Heart left ventricle (tissue), 16 donors: ENCODE measurements at regions not wholly inside any gene's neighbourhood (a gene's known extent, or its start where the extent isn't known, plus 50 kb on each side); places are given as distances from the start of the nearest gene placed in this dataset.

ENCODE experiments used
- ATAC-seq, 4 donors: fragments of 200-7000 bp; cut with Tn5 transposase; one replicate each; pipeline ENCODE4 v1.9.1; 2020 to 2022; ENCODE audit warnings: moderate library complexity in 4 of 4, mild to moderate bottlenecking in 3 of 4, moderate number of reproducible peaks in 1 of 4
- DNase-seq, 5 donors: peaks; one replicate each; pipeline ENCODE4 v3.0.0-alpha.2; 2020
- H3K27ac ChIP-seq, 12 donors: fragments of 200-600 bp; sonication (generic) in 4 of 12; one replicate each; pipeline versions ENCODE4 v1.5.0 to v1.8.0; 2016 to 2022; ENCODE audit warnings: mild to moderate bottlenecking in 2 of 12
- H3K27me3 ChIP-seq, 9 donors: fragments of 200-600 bp; sonication (generic) in 2 of 9; one replicate each; pipeline versions ENCODE4 v1.5.1 to v1.8.0; 2016 to 2022; ENCODE audit warnings: mild to moderate bottlenecking in 3 of 9
- H3K36me3 ChIP-seq, 9 donors: fragments of 200-600 bp; sonication (generic) in 2 of 9; one replicate each; pipeline versions ENCODE4 v1.5.0 to v1.8.0; 2018 to 2022; ENCODE audit warnings: mild to moderate bottlenecking in 2 of 9
- H3K4me1 ChIP-seq, 12 donors: fragments of 200-600 bp; sonication (generic) in 4 of 12; one replicate each; pipeline versions ENCODE4 v1.5.0 to v1.8.0; 2016 to 2022; ENCODE audit warnings: mild to moderate bottlenecking in 3 of 12
- H3K4me3 ChIP-seq, 12 donors: fragments of 200-600 bp; sonication (generic) in 4 of 12; one replicate each; pipeline versions ENCODE4 v1.5.0 to v1.8.0; 2017 to 2022; ENCODE audit warnings: mild to moderate bottlenecking in 9 of 12, moderate library complexity in 4 of 12
- H3K9me3 ChIP-seq, 12 donors: fragments of 200-600 bp; sonication (generic) in 4 of 12; one replicate each; pipeline versions ENCODE4 v1.5.0 to v1.8.0; 2016 to 2022; ENCODE audit warnings: mild to moderate bottlenecking in 1 of 12
- POLR2A ChIP-seq, 2 donors: fragments of 450-650 bp; IDR thresholded peaks; one replicate each; pipeline ENCODE4 v1.6.1; 2017; ENCODE audit warnings: antibody characterized with exemption in 2 of 2, mild to moderate bottlenecking in 2 of 2, moderate library complexity in 2 of 2
- WGBS, 4 donors: extraction: QIAGEN DNeasy Blood & Tissue Kit in 2 of 4; methylation state at CpG; one replicate each; pipeline versions ENCODE4 v1.1.5 to v1.1.7; 2013 to 2018; 5-methylcytosine and 5-hydroxymethylcytosine counted together
- intact Hi-C, 10 donors: fragments of 100-400 bp; cut with DNase I; formaldehyde crosslinking; loops; one replicate each; pipeline versions ENCODE4 v1.11.1 to v1.14.2; 2022
- TF ChIP-seq, protein P1 (sequence below), 12 donors: fragments of 200-600 bp; sonication (generic) in 4 of 12; IDR thresholded peaks; one replicate each; pipeline versions ENCODE4 v1.5.0 to v1.8.0; 2018 to 2022; ENCODE audit warnings: antibody characterized with exemption in 12 of 12, mild to moderate bottlenecking in 5 of 12
- donor health status: ischemic (EF 13 %, LVEDD 7.1; RV severe dilation, severe dysfunction).
- donor health status: healthy with polysubstance abuse.
- donor health status: DM: no; HTN: yes; CAD: no.
- donor health status: DM: no; HTN: no; CAD: no.
- donor health status: ischemic (EF 25% LVEDD 6.9; RV normal size, moderate dysfunction).
- donor health status: ischemic (EF 25% LVEDD 5.7; RV mildly dilated, moderate dysfunction).
- donor health status: healthy.
- donor health status: DM: yes; HTN: yes; CAD: no.
- donor health status: ischemic (EF 35%, LVEDD 5.7; RV mildly dilated, moderate dysfunction).
- donor health status: nonischemic (EF 11% LVEDD 7.7; RV severe dilation, severe dysfunction).
- donor health status: DM: yes; HTN: yes; CAD: no.
- donor health status: PGD.
- donor health status: ischemic (EF 29% LVEDD 5.4; RV normal size, mild dysfunction).
- donor health status: nonischemic (EF 23%, LVEDD 6.1; RV moderate dilation, normal function).

DNA sequence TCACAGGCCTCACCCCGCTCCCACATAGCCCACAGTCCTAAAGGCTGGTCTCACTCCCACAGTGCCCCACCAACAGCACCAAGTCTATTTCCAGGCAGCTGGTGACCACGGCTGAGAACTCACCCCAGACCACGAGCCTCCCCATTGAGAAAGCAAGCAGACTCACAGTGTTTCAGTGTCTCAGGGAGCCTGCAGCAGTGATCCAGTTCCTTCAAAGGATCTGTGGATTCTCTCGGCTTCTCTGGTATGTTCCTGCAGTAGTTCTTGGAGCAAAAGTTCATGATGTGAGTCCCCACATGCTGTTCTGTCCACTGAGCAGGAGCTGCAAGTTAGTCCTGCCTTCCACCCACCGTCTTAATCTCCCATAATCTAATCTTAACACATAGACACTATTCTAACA lies 185.3 kb upstream of the CDH6 start:
- WGBS, 4 donors, result 80 to 89% (median 82%) methylated on average over 5 of the region's 5 CpGs
- Histone ChIP-seq H3K27ac (no peak overlapping the region), H3K27me3 (no peaks in the 10 kb centered on the region), H3K9me3 (peaks cover 0 to 8% (median 0%) of the 10 kb centered on the region in 12 donors), H3K4me3 (no peak overlapping the region), H3K4me1 (no peaks in the 10 kb centered on the region), H3K36me3 (no peaks in the 10 kb centered on the region)
- ATAC-seq, result no peak
- DNase-seq, result no peak
- intact Hi-C loops, result no loop called here
- no peak for TF ChIP-seq POLR2A (IDR thresholded peaks at IDR 0.05)
- TF ChIP-seq, protein P1, sequence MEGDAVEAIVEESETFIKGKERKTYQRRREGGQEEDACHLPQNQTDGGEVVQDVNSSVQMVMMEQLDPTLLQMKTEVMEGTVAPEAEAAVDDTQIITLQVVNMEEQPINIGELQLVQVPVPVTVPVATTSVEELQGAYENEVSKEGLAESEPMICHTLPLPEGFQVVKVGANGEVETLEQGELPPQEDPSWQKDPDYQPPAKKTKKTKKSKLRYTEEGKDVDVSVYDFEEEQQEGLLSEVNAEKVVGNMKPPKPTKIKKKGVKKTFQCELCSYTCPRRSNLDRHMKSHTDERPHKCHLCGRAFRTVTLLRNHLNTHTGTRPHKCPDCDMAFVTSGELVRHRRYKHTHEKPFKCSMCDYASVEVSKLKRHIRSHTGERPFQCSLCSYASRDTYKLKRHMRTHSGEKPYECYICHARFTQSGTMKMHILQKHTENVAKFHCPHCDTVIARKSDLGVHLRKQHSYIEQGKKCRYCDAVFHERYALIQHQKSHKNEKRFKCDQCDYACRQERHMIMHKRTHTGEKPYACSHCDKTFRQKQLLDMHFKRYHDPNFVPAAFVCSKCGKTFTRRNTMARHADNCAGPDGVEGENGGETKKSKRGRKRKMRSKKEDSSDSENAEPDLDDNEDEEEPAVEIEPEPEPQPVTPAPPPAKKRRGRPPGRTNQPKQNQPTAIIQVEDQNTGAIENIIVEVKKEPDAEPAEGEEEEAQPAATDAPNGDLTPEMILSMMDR (IDR thresholded peaks at IDR 0.05), result no peak

DNA sequence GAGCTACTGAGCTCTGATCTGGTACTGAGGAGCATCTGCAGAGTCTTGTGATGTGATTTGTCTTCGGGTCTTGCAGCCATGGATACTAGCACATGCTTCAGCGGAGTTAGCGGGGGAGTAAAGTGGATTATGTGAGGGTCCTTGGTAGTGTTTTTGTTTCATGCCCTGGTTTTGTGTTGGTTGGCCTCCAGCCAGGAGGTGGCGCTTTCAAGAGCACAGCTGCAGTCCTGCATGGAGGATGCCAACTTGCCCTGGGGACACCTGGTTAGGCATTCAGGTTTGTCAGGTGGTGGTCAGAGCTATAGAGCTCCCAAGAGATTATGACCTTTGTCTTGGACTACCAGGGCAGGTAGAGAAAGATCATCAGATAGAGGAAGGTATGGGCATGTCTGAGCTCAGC lies 185.8 kb upstream of the CDH6 start:
- intact Hi-C loops, result no loop called here
- TF ChIP-seq, protein P1 (IDR thresholded peaks at IDR 0.05), result no peak
- TF ChIP-seq POLR2A (IDR thresholded peaks at IDR 0.05), result no peak
- Histone ChIP-seq H3K27me3 (no peaks in the 10 kb centered on the region), H3K4me3 (no peak overlapping the region), H3K36me3 (no peaks in the 10 kb centered on the region), H3K4me1 (no peaks in the 10 kb centered on the region), H3K9me3 (peaks cover 0 to 8% (median 0%) of the 10 kb centered on the region in 12 donors), H3K27ac (no peak overlapping the region)
- ATAC-seq (no peak), DNase-seq (no peak)
- 89 to 96% (median 91%) methylated on average over 4 of the region's 4 CpGs for WGBS, 4 donors

DNA sequence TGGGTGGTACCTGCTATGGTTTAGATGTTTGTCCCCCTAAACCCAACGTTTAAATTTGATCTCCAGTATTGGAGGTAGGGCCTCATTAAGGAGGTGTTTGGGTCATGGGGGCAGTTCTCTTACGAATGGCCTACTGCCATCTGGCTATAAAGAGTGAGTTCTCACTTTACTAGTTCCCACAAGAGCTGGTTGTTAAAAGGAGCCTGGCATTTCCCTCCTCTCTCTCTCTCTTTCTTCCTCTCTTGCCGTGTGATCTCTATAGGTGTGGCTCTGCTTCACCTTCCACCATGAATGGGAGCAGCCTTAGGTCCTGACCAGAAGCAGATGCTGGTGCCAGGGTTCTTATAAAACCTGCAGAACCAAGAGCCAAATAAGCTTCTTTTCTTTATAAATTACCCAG lies 193.2 kb upstream of the CDH6 start:
- intact Hi-C loops, result no loop called here
- no peak for TF ChIP-seq POLR2A (IDR thresholded peaks at IDR 0.05)
- TF ChIP-seq, protein P1 (IDR thresholded peaks at IDR 0.05), result no peak
- no peak overlapping the region for H3K4me3 ChIP-seq
- no peak for DNase-seq
- no peak overlapping the region for H3K27ac ChIP-seq
- H3K4me1 ChIP-seq, result no peaks in the 10 kb centered on the region
- no peaks in the 10 kb centered on the region for H3K27me3 ChIP-seq
- 54 to 69% (median 62%) methylated on average over 3 of the region's 3 CpGs for WGBS, 4 donors
- ATAC-seq, result no peak
- H3K36me3 ChIP-seq, result no peaks in the 10 kb centered on the region
- H3K9me3 ChIP-seq, result peaks cover 0 to 4% (median 0%) of the 10 kb centered on the region in 12 donors

DNA sequence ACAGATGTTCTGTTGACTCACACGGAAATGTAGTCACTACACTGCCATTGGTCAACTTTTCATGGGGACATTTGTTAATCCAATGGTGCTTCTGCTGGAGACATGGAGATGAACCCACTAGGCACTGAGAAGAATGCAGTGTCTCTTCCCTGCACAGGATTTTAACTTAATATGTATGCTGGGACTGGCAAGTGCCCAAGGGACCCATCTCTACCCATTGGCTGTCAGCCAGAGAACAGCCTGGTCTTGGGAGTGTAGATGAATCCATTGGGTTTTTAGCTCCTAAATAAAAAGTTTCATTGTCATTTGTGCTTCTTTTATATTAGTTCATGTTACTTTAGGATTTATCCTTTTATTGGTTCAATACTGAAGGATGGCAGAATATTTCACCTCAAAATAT lies 195.8 kb upstream of the CDH6 start:
- no peaks in the 10 kb centered on the region for H3K36me3 ChIP-seq
- intact Hi-C loops, result no loop called here
- no peak overlapping the region for H3K27ac ChIP-seq
- ATAC-seq, result no peak
- no peaks in the 10 kb centered on the region for H3K9me3 ChIP-seq
- no peaks in the 10 kb centered on the region for H3K27me3 ChIP-seq
- no peak overlapping the region for H3K4me3 ChIP-seq
- WGBS, 4 donors, result 68 to 80% (median 73%) methylated on average over 1 of the region's 1 CpG
- no peak for DNase-seq
- H3K4me1 ChIP-seq, result no peaks in the 10 kb centered on the region
- no peak for TF ChIP-seq POLR2A (IDR thresholded peaks at IDR 0.05)
- TF ChIP-seq, protein P1 (IDR thresholded peaks at IDR 0.05), result no peak
